DND-41 (cell line): ENCODE measurements at regions not wholly inside any gene's neighbourhood (a gene's known extent, or its start where the extent isn't known, plus 50 kb on each side); places are given as distances from the start of the nearest gene placed in this dataset.

Experiments used
- ATAC-seq: fragments of 200-7000 bp; cut with Tn5 transposase; 3 replicates; pipeline ENCODE4 v1.9.1; 2021; ENCODE audit warnings: low read depth; ENCODE audit not compliant: insufficient read depth
- DNase-seq: peaks from one replicate; pipeline ENCODE4 v3.0.0-alpha.2; 2020
- H2AFZ ChIP-seq: 2 replicates; pipeline ENCODE4 v1.6.0; 2012; ENCODE audit warnings: low read depth, low read length
- H3K27ac ChIP-seq: 2 replicates; pipeline ENCODE4 v1.5.1; 2012; ENCODE audit warnings: low read length, inconsistent platforms
- H3K27me3 ChIP-seq: fragments of 200-600 bp; sonication (generic); 2 replicates; pipeline ENCODE4 v1.6.0; 2012; ENCODE audit warnings: low read length, mild to moderate bottlenecking, inconsistent platforms; ENCODE audit not compliant: insufficient read depth, poor library complexity
- H3K36me3 ChIP-seq: 2 replicates; pipeline ENCODE4 v1.5.1; 2012; ENCODE audit warnings: low read length, inconsistent platforms; ENCODE audit not compliant: insufficient read depth
- H3K4me1 ChIP-seq: 2 replicates; pipeline ENCODE4 v1.5.1; 2012; ENCODE audit warnings: mild to moderate bottlenecking, low read length; ENCODE audit not compliant: insufficient read depth
- H3K4me2 ChIP-seq: 2 replicates; pipeline ENCODE4 v1.6.0; 2012; ENCODE audit warnings: mild to moderate bottlenecking, moderate library complexity, low read length, inconsistent platforms; ENCODE audit not compliant: insufficient read depth
- H3K4me3 ChIP-seq, 2 experiments: fragments of 200-600 bp in 1 of 2; shearing (Covaris generic) in 1 of 2; 2 replicates each; pipeline ENCODE4 v1.5.1; 2012 to 2016; ENCODE audit warnings: inconsistent platforms in 2 of 2, low read length in 2 of 2, mild to moderate bottlenecking in 2 of 2, low read depth in 1 of 2, moderate library complexity in 1 of 2
- H3K79me2 ChIP-seq: 2 replicates; pipeline ENCODE4 v1.6.0; 2012; ENCODE audit warnings: low read length, inconsistent platforms; ENCODE audit not compliant: insufficient read depth
- H3K9ac ChIP-seq: 2 replicates; pipeline ENCODE4 v1.6.0; 2012; ENCODE audit warnings: low read depth, mild to moderate bottlenecking, inconsistent platforms, low read length, moderate library complexity
- H3K9me3 ChIP-seq: 2 replicates; pipeline ENCODE4 v1.5.1; 2012; ENCODE audit warnings: low read length, moderate library complexity, mild to moderate bottlenecking, inconsistent platforms; ENCODE audit not compliant: insufficient read depth, severe bottlenecking
- H4K20me1 ChIP-seq: 2 replicates; pipeline ENCODE4 v1.6.0; 2012; ENCODE audit warnings: low read length; ENCODE audit not compliant: insufficient read depth
- EZH2 ChIP-seq: IDR thresholded peaks from 3 replicates; pipeline ENCODE4 v1.6.1; 2012; ENCODE audit warnings: borderline replicate concordance, low read depth, mild to moderate bottlenecking, moderate library complexity, low read length, inconsistent platforms; ENCODE audit not compliant: severe bottlenecking
- TF ChIP-seq, protein P1 (sequence below): IDR thresholded peaks from 2 replicates; pipeline ENCODE4 v1.5.1; 2012; ENCODE audit warnings: borderline replicate concordance, low read length, moderate library complexity, mild to moderate bottlenecking; ENCODE audit not compliant: poor library complexity, severe bottlenecking; ENCODE audit errors: extremely low read depth

DNA sequence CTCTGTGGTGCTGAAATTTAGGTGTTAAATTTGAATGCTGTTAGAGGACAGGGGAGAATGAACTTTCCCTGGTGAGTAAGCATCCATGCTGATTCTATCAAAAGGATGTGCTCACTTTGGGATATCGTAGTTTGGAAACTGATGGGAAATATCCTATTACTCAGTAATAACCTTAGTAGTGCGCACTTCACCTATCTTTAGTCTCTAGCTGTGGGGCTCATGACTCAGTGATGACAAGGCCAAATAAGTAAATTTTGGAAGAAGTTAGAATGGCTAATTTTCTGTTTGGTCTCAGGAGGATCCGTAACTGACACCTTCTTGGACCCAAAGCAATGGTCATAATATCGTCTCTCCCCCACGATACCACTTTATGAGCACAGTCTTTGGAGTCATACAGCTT is 448.4 kb downstream of the PSAT1 start:
- no peak for TF ChIP-seq EZH2
- TF ChIP-seq, protein P1, sequence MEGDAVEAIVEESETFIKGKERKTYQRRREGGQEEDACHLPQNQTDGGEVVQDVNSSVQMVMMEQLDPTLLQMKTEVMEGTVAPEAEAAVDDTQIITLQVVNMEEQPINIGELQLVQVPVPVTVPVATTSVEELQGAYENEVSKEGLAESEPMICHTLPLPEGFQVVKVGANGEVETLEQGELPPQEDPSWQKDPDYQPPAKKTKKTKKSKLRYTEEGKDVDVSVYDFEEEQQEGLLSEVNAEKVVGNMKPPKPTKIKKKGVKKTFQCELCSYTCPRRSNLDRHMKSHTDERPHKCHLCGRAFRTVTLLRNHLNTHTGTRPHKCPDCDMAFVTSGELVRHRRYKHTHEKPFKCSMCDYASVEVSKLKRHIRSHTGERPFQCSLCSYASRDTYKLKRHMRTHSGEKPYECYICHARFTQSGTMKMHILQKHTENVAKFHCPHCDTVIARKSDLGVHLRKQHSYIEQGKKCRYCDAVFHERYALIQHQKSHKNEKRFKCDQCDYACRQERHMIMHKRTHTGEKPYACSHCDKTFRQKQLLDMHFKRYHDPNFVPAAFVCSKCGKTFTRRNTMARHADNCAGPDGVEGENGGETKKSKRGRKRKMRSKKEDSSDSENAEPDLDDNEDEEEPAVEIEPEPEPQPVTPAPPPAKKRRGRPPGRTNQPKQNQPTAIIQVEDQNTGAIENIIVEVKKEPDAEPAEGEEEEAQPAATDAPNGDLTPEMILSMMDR: no peak
- no peak overlapping the region for H3K4me2 ChIP-seq
- no peak overlapping the region for H3K4me3 ChIP-seq
- H3K9me3 ChIP-seq: no peaks in the 10 kb centered on the region
- no peaks in the 10 kb centered on the region for H3K79me2 ChIP-seq
- H3K4me1 ChIP-seq: no peaks in the 10 kb centered on the region
- H4K20me1 ChIP-seq: no peaks in the 10 kb centered on the region
- no peaks in the 10 kb centered on the region for H3K27me3 ChIP-seq
- no peaks in the 10 kb centered on the region for H3K36me3 ChIP-seq
- H3K9ac ChIP-seq: no peak overlapping the region
- H3K27ac ChIP-seq: no peak overlapping the region
- ATAC-seq (no peak), DNase-seq (no peak)
- no peak overlapping the region for H2AFZ ChIP-seq

DNA sequence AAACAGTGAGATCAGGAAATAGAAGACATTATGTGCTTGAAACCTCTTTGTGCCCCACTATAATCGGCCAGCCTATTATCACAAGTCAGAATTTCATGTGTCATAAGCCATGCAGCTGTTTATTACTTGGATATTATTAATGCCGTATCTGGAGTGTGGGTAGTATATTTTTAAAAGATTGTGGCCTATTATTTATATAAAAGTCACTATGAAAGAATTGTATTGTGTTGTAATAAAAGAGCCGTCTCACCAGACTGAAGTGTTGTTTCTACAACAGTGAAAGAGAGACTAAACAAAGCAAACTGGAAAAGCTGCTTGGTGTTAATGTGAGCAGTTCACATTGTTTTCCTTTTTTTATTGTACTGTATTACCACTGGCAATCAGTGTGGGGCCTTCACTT is 449.1 kb downstream of the PSAT1 start:
- ATAC-seq (no peak), DNase-seq (no peak)
- Histone ChIP-seq H3K4me1 (no peaks in the 10 kb centered on the region), H3K4me2 (no peak overlapping the region), H3K79me2 (no peaks in the 10 kb centered on the region), H3K36me3 (no peaks in the 10 kb centered on the region), H2AFZ (no peak overlapping the region), H3K27me3 (no peaks in the 10 kb centered on the region), H3K9me3 (no peaks in the 10 kb centered on the region), H3K9ac (no peak overlapping the region), H3K4me3 (no peak overlapping the region), H3K27ac (no peak overlapping the region), H4K20me1 (no peaks in the 10 kb centered on the region)
- TF ChIP-seq, protein P1: no peak
- no peak for TF ChIP-seq EZH2

DNA sequence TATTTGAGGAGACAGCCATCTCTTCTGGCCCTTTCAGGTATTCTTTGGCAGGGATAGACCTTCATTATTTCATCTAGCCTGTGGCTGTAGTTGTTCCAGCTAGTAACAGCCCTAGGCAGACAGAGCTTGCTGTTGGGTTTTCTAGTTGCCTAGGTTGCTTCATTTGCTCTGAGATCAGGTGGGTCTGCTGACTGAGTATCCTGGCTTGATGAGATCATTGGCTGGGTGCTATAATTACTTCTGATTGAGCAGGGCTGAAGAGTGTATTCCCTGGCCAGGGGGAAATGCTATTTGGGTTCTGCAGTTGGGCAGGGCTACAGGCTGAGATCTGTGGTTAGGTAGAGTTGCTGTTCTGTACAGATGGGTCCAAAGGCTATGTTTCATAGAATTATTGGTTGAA is 456.1 kb downstream of the PSAT1 start:
- H3K27ac ChIP-seq: no peak overlapping the region
- no peaks in the 10 kb centered on the region for H4K20me1 ChIP-seq
- ATAC-seq: no peak
- no peaks in the 10 kb centered on the region for H3K27me3 ChIP-seq
- TF ChIP-seq EZH2: no peak
- TF ChIP-seq, protein P1: no peak
- H2AFZ ChIP-seq: no peak overlapping the region
- H3K4me3 ChIP-seq: no peak overlapping the region
- no peaks in the 10 kb centered on the region for H3K9me3 ChIP-seq
- no peak for DNase-seq
- no peak overlapping the region for H3K9ac ChIP-seq
- H3K36me3 ChIP-seq: no peaks in the 10 kb centered on the region
- H3K79me2 ChIP-seq: no peaks in the 10 kb centered on the region
- no peak overlapping the region for H3K4me2 ChIP-seq
- H3K4me1 ChIP-seq: no peaks in the 10 kb centered on the region
